Occipital lobe (tissue), 1 donor: ENCODE measurements at regions not wholly inside any gene's neighbourhood (a gene's known extent, or its start where the extent isn't known, plus 50 kb on each side); places are given as distances from the start of the nearest gene placed in this dataset.
A peak's percentile ranks its signal among the peaks of the same experiment; 100 is the strongest.

Experiments
- DNase-seq: peaks from one replicate; lab custom pipeline; 2025; lab: John Stamatoyannopoulos, UW

GRCh38 chr12:91373086-91373485 lies 190.5 kb upstream of the DCN start:
- DNase-seq, result no peak

GRCh38 chr12:91370086-91370868 lies 187.7 kb upstream of the DCN start:
- no peak for DNase-seq

- no peak for DNase-seq
These were observed 186.0 kb upstream of the DCN start for GRCh38 chr12:91368613-91369012.

- DNase-seq, result no peak
These were observed 184.7 kb upstream of the DCN start for GRCh38 chr12:91367234-91367849.

GRCh38 chr12:91364471-91365184 lies 182.0 kb upstream of the DCN start:
- DNase-seq, result no peak

- DNase-seq, result no peak
These were observed 179.2 kb upstream of the DCN start for GRCh38 chr12:91361864-91362263.

- no peak for DNase-seq
These were observed 174.8 kb upstream of the DCN start for GRCh38 chr12:91357381-91357780.

- DNase-seq, result no peak
These were observed 173.8 kb upstream of the DCN start for GRCh38 chr12:91356405-91356804.

GRCh38 chr12:91355150-91356006 lies 172.8 kb upstream of the DCN start:
- DNase-seq, result peak; percentile 29

GRCh38 chr12:91353266-91353665 lies 170.6 kb upstream of the DCN start:
- no peak for DNase-seq

- no peak for DNase-seq
These were observed 166.9 kb upstream of the DCN start for GRCh38 chr12:91349476-91349875.

- DNase-seq, result no peak
These were observed 165.0 kb upstream of the DCN start for GRCh38 chr12:91347481-91348214.

- DNase-seq, result no peak
These were observed 164.2 kb upstream of the DCN start for GRCh38 chr12:91346827-91347226.

- DNase-seq, result no peak
These were observed 161.8 kb upstream of the DCN start for GRCh38 chr12:91344408-91344807.

GRCh38 chr12:91343010-91343409 lies 160.4 kb upstream of the DCN start:
- DNase-seq, result no peak

- no peak for DNase-seq
These were observed 156.5 kb upstream of the DCN start for GRCh38 chr12:91339106-91339505.

- DNase-seq, result no peak
These were observed 153.1 kb upstream of the DCN start for GRCh38 chr12:91335699-91336098.

GRCh38 chr12:91333966-91334365 lies 151.3 kb upstream of the DCN start:
- no peak for DNase-seq

GRCh38 chr12:91332302-91332701 lies 149.7 kb upstream of the DCN start:
- DNase-seq, result no peak

- no peak for DNase-seq
These were observed 148.8 kb upstream of the DCN start for GRCh38 chr12:91331371-91331770.

- DNase-seq, result no peak
These were observed 145.8 kb upstream of the DCN start for GRCh38 chr12:91328451-91328850.
